Spinal cord (tissue), 1 donor: ENCODE measurements at regions not wholly inside any gene's neighbourhood (a gene's known extent, or its start where the extent isn't known, plus 50 kb on each side); places are given as distances from the start of the nearest gene placed in this dataset. TPM values are rescaled to one million over a fixed set of nuclear protein-coding genes. Genes with fewer than 3 reads are reported as not detected.

Experiments used
- small RNA-seq: library from RNA; depleted of rRNA; stranded (forward); fragments of <200 nt; gene quantifications from one replicate; pipeline ENCODE3, GENCODE V24; 2014; ENCODE audit warnings: low replicate concordance

Small RNAs in the stretch of these regions (small RNA-seq; reads per million reads assigned to genes)
- gene AC023827.1 (not detected), gene MTND4LP25 (not detected), gene RNU6-257P (not detected)
